H54 (cell line): ENCODE measurements at regions not wholly inside any gene's neighbourhood (a gene's known extent, or its start where the extent isn't known, plus 50 kb on each side); places are given as distances from the start of the nearest gene placed in this dataset.

Source experiments
- DNase-seq: peaks from one replicate; pipeline ENCODE4 v3.0.0; 2011; ENCODE audit warnings: low spot score, mixed read lengths; ENCODE audit not compliant: insufficient read length
- FAIRE-seq: peaks from 3 replicates; lab custom pipeline; 2011; peaks lifted over from hg19 to GRCh38; lab: Jason Lieb, UNC
- POLR2A ChIP-seq: IDR thresholded peaks from 2 replicates; pipeline ENCODE4 v1.6.1; 2011; ENCODE audit warnings: low read depth, mild to moderate bottlenecking, low read length

DNA sequence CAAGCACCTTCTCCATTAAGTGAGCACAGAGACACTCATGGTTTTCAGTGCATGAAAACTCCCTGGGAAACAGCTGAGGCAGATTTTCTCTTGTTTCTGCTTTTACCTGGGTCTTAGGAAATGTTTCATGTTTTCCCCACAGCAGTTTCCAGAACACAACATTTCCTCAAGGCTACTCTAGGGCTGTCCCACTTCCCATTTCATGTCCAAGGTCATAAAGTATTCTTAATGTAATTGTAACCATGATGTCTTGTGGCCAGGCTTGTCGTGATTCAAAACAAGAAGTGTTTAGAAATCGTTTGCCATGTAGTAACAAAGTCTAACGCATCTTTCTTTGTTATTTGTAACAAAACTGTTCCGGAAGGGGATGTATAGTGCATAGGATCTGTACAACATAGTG, 83.8 kb upstream of the NRP1 start:
- no peak for TF ChIP-seq POLR2A
- no peak for DNase-seq
- FAIRE-seq, result no peak

DNA sequence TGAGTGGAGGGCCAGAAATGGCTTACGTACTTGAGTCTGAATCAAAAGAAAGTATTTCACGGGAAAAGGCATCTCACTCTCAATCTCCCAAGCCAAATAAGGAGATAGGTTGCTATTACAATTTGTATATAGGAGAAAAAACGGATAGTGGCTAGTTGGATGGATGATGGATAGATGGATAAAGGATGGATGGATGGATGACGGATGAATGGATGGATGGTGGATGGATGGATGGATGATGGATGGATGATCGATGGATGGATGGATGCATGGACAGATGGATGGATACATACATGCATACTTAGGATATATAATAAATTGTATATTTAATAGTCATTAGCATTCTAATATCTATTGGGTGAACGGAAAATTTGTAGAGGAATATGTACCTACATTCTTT, 82.2 kb upstream of the NRP1 start:
- TF ChIP-seq POLR2A, result no peak
- no peak for FAIRE-seq

DNA sequence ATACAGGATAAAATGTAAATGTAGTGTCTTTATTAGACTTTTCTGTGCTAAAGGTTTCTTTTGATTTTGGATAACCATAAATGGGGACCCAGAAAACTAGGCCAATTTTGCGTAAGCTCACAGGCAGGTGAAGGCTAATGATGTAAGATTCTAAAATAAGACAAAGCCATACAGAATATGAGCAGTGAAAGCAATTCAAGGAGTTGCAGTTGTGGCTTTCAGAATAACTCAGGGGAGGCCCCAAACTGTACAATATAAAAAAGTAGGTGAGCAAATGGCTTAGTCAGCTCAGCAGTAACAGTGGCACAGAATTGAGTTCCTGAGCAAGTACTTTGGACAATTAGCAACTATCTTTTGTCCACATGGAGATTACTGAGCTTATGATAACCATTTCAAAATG, 81.7 kb upstream of the NRP1 start:
- TF ChIP-seq POLR2A, result no peak
- DNase-seq (no peak), FAIRE-seq (no peak)

More for the DNA sequence above, 82.2 kb upstream of the NRP1 start:
- DNase-seq, result no peak

DNA sequence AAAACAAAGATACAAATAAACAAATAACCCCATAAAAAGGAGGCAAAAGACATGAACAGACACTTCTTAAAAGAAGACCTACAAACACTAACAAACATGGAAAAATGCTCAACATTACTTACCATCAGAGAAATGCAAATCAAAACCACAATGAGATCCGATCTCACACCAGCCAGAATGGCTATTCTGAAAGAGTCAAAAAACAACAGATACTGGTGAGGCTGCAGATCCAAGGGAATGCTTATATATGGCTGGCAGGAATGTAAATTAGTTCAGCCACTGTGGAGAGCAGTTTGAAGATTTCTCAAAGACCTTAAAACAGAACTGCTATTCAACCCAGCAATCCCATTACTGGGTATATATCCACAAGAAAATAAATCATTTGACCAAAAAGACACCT, 80.4 kb upstream of the NRP1 start:
- DNase-seq (no peak), FAIRE-seq (no peak)
- no peak for TF ChIP-seq POLR2A

DNA sequence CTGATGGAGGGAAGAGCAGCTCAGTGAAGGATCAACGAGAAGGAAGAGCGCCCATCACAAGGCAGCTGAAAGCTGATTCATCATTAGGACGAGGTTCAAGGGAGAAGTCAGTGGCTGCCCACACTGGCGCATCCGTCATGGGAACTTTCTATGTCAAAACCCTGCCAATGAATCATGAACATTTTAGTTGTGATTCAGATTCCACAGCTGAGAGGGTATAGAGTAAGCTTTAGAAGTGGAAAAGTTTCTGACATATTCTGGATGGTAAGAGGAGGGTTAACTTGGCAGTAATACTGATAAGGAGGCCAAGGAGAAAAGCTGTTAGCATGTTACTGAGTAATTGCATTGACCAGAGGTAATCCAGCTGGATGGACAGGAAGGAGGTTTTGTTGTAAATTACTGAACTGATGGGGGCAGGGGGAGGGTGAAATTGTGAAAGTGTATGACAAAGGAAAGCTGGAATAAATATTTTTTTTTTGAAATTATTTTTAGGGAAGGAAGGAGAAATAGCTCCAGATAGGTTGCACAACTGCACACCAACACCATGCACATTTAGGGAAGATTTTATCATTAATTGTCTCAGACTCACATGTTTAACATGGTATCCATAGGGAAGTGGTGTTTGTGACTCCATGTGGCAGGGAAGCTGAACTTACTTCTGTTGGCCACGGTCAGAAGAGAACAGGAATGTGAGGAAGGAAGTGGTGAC, 78.3 kb upstream of the NRP1 start:
- peak; percentile 97 for FAIRE-seq
- DNase-seq, result peak; percentile 54
- no peak for TF ChIP-seq POLR2A

DNA sequence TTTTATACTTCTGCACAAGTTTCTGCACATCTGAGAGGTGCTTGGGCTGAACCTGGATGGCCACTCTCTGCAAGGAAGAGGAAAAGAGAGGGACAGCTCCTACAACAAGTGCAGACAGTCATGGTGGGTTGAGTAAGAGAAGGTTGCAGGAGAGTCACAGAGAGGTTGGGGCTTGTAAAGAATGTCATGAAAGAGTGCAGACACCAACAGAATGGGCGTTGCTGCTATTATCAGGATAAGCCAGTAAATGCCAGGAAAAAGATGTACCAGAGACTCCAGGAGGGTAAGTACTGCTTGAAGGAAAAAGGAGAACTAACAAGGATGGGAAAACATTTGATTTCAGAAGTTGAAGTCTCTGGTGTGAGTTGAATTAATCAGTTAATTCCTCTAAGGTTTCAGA, 77.8 kb upstream of the NRP1 start:
- DNase-seq, result no peak
- FAIRE-seq, result no peak
- no peak for TF ChIP-seq POLR2A

DNA sequence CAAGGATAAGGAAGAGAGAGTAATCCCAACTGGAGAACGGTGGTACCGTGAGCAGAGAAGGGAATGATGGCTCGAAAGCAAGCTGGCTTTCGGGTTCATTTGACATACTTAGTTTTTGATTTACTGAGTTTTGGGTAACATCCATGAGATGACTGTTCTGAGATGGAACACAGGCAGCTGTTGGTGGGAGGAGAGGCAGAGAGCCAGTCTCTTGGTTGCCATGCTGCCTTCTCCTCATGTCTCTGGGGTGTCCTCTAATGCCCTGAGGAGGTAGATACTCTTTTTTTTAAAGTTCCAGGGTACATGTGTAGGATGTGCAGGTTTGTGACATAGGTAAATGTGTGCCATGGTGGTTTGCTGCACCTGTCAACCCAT, 76.4 kb upstream of the NRP1 start:
- TF ChIP-seq POLR2A, result no peak
- FAIRE-seq, result no peak

DNA sequence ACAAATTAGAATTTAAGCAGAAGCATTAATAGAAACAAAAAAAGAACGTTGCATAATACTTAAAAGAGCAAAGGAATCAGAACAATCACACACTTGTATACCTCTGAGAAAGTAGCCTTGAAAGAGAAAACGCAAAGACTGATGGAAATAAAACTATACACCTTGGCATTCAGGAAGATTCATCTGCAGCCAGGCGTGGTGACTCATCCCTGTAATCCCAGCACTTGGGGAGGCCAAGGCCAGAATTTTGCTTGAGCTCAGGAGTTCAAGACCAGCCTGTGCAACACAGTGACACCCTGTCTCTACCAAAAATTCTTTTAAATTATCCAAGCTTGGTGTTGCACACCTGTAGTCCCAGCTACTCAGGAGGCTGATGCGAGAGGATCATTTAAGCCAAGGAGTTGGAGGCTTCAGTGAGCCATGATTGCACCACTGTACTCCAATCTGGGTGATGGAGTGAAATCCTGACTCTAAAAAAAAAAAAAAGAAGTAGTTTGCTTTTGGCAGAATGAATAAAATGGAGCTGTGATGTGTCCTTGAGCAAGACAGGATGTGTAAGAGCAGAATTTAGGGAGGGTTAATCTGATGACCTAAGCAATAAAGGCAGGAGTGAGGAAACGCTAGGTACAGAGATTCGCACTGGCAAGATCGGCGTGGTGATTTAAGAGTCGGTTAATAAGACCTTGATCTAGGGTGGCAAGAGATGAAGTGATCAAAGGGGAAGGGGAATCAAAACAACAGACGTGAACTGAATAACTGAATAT, 75.8 kb upstream of the NRP1 start:
- FAIRE-seq (no peak), DNase-seq (no peak)
- TF ChIP-seq POLR2A, result no peak

More for the DNA sequence above, 76.4 kb upstream of the NRP1 start:
- DNase-seq, result no peak

DNA sequence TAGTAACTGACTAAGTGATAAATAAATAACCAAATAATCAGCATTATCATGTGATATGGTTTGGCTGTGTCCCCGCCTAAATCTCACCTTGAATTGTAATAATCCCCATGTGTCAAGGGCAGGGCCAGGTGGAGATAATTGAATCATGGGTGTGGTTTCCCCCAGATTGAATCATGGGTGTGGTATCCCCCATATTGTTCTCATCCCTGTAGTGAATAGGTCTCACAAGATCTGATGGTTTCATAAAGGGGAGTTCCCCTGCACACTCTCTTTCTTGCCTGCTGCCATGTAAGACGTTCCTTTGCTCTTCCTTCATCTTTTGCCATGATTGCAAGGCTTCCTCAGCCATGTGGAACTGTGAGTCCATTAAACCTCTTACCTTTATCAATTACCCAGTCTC, 72.1 kb upstream of the NRP1 start:
- no peak for DNase-seq
- FAIRE-seq, result no peak
- TF ChIP-seq POLR2A, result no peak

DNA sequence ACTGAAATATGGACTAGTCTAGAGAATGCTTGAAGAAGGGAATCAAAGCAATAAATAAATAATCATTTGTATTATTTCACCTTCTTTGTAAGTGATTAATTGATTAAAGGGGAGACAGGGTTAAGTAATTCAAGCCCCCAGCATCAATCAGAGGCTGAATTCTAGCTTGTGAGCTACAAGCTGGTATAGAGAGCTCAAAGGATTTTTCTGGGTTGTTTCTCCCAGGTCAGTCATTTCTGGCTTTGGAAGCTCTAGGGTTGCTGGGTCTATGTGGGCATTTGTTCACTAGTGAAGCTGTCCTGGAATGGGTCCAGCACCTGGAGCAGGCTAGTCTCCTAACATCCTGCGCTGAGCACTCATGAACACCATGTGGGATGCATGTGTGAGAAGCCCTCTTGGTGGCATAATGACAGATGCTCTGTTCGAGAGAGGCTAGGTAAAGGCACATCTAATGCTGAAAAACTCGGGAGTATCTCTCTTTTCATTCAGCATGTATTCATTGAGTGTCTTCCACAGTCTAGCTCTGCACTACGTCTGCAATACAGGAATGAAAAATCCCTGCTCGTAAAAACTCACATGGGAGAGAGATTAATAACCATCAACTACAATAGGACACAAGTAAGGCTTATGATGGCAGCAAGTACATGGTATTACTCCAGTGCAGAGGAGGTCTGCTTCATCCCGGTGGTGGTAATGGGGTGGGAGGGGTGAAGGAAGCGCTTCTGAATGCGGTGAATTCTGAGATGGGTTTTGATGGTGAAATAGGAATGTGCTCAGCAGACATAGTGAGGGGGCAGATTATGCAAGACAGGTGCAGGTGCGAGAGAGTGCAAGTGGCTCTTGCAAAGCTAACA, 68.0 kb upstream of the NRP1 start:
- FAIRE-seq (no peak), DNase-seq (no peak)
- no peak for TF ChIP-seq POLR2A

DNA sequence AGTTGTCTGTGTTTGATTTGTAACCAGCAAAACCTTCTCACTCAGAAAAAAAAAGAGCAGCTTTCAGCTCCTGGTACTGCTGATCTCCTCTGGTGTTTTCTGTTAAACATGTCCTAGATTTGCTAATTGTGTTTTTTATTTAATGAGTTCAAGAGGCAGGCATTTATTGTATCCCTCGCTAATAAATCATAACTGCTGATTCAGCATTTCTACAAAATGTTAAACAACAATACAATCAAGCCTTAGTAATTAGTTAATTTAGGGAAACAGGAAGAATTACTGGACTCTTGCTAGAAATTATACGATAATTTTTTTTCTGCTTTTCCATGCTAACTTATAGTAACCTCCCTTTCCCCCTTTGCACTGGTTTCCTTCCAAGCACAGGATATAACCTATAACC, 66.8 kb upstream of the NRP1 start:
- FAIRE-seq (no peak), DNase-seq (no peak)
- no peak for TF ChIP-seq POLR2A

DNA sequence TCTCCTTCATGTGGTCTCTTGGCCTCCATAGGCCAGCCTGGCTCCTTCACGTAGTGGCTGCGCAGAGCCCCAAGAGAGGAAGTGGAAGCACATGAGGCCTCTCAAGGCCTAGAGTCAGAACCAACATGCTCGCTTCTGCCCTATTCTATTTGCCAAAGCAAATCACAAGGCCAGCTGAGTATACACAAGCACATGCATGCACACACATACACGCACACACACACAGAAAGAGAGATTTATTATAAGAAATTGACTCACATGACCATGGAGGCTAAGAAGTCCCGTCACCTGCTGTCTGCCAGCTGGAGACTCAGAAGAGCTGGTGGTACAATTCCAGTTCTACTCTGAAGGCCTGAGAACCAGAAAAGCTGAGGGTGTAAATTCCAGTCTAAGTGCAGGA, 64.3 kb upstream of the NRP1 start:
- no peak for TF ChIP-seq POLR2A
- DNase-seq (no peak), FAIRE-seq (no peak)

DNA sequence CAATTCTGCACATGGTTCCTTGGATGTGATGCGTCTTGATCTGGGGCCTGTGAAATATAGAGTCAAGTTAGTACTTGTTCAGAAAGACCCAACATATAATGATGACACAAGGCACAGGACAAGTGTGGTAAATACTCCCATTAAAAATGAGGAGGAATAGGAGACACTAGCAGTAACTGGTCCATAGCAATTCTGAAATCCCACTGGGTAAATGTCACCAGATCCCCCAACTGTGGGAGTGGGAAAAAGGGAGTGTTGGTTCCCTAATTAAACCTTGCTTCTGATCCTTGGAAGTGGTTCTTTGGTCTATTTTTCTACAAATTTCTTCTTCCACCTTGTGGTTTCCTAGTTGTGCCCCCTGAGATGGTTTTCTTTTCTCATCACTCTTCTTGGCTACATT, 62.5 kb upstream of the NRP1 start:
- FAIRE-seq, result no peak
- no peak for TF ChIP-seq POLR2A
- no peak for DNase-seq

DNA sequence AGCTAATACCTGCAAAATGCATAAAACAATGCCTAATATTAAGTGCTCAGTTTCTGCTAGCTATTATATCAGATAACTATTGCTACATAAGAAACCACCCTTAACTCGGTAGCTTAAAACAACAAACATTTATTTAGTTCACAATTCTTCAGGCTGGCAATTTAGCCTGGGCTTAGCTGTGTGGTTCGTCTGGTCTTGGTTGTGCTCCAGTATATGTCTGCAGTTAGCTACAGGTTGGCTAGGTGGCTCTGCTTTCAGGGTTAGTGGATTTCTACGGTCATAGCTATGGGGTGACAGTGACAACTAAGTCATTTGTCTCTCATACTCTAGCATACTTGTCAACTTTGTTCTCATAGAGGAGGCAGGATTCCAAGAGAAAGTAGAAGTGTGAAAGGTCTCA, 61.8 kb upstream of the NRP1 start:
- no peak for TF ChIP-seq POLR2A
- DNase-seq, result no peak
- no peak for FAIRE-seq

DNA sequence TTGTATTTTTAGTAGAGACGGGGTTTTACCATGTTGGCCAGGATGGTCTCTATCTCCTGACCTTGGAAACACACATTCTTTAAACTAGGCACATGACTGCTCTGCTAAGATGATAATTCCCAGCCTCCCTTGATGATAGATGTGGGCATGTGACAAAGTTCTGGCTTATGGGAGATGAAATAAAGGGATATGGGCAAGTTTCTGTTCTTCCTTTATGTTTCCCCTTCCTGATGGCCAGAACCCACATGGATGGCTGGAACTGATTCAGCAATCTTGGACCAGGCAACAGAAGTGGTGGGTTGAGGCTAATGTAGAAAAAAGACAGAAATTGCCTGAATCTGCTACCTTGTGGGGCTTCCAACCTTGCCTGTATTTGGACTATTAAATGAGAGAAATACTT, 60.7 kb upstream of the NRP1 start:
- no peak for FAIRE-seq
- DNase-seq, result no peak
- no peak for TF ChIP-seq POLR2A
